ENCODE measurements at regions not wholly inside any gene's neighbourhood (a gene's known extent, or its start where the extent isn't known, plus 50 kb on each side); places are given as distances from the start of the nearest gene placed in this dataset.
"Not testable (repeated sequence)": the region's sequence is repeated elsewhere in the genome, so short reads cannot be mapped to it uniquely, and the experiment has no call there.

DNA sequence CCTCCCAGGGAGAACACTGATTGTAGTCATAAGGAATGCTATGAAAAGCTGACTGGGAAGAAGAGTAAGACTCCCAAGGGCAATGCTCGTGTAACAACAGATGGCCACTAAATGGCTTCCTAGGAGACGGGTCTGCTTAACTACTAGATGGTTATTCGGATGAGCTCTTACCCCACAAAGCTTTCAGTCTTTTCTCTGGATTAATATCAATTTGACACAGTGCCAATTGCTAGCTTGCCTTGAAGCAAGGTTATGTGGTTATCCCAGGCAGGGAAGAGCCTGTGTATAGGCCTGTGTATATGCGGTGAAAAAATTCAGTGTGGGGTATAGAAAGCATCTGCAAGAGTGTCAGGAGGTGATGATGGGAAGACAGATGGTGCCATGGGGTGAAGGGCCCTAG lies 86.4 kb upstream of the NOX3 start:
- peak; percentile 9 for DNase-seq

DNA sequence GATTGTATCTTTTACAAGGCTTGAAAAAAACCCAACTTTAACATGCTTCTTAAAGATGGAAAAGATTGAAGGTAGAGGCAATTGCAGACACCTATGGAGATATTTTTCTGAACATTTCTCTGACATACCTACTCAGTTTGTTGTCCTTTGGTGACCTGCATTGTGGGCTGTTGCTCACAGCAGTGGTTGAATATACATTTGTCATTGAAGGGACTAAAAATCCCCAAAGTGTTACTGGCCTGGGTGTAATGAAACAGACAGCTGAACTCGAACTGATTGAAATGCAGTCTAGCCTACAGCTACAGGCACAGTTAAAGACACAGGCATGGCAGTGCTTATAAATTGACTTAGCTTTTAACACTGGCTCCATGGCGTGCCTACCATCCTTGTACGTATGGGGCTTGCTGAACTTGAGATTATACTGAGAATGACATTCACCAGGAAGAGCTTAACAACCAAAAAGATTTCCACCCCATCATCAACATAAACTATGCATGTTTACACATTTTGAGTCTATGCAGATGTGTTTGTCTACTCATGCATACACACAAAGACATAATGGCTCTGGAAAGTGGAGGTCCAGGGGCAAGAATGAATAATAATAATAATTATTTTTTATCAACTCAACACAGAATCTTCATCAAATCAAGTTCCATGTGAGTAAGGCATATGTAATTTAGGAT lies 83.2 kb upstream of the NOX3 start:
- no peak for DNase-seq

DNA sequence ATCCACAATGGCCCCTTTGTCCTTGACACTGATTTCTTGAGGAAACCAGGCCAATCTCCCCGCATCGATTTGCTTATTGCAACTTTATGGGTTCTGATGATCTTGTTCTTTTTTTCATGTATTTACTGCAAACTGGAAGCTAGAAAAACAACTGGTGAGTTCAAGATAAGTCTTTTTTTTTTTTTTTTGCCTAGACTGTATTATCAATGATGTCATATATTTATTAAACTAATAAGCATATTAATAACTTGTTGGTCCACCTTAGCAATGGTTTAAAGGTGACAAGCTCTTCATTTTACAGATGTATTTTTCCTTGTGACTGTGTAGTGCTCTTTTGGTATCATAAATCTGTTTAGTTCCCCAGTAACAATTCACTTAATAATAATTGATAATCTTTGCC lies 79.0 kb upstream of the NOX3 start:
- DNase-seq = no peak

DNA sequence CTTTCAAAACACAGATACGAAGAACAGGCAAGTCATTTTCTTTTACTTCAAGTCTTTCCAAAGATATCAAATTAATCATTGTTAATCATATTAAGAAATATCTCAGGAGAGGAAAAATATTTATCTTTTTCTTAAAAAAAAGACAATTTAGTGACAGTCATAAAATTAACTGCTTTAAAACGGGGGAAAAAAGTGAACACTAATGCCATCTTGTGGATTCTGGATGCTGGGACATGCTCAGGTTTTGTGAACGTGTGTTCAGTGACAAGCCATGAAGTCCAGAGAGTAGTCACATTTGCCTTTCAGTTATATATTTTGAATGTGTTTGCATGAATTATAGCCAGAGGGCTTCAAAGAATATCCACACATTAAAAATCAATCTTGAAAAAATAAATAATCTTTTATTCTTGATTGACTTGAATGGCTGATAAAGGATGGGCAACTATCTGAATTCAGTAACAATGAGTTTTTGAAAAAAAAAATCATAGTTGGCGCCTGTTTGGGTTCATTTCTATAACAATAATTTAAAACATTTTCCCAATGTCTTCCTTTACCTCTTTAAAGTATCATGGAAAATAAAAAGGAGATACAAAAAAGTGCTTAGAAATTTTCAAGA lies 74.7 kb upstream of the NOX3 start:
- DNase-seq = no peak

DNA sequence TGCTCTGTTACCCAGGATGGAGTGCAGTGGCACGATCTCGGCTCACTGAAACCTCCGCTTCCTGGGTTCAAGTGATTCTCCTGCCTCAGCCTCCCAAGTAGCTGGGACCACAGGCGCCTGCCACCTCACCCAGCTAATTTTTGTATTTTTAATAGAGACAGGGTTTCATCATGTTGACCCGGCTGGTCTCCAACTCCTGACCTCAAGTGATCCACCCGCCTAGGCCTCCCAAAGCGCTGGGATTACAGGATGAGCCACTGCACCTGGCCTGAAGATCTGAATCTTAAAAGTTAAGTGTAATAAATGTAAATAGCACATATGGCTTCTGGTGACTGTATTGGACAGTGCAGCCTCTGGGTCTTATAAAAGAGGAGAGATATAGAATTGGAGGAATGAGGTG lies 74.2 kb upstream of the NOX3 start:
- not testable (repeated sequence) for DNase-seq

DNA sequence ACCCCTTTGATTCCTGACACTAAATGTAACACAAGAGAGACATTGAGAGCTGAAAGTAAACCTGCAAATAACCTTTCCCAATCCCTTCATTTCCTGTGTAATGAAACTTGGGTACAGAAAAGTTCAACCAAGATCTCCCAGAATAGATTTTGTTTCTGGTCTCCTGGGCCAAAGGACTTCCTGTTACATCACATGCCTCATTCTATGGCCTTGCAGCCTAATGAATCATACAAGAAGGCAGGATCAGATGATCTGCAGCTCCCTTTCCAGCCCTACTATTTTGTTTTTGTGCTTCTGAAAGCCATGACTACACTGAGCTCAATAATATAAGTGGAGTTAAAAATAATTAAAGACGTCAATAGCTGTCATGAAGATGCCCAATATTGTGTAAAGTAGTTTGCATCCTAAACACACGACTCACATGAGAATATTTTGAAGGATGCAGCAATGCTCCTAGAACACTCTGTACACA lies 73.4 kb upstream of the NOX3 start:
- no peak for DNase-seq

DNA sequence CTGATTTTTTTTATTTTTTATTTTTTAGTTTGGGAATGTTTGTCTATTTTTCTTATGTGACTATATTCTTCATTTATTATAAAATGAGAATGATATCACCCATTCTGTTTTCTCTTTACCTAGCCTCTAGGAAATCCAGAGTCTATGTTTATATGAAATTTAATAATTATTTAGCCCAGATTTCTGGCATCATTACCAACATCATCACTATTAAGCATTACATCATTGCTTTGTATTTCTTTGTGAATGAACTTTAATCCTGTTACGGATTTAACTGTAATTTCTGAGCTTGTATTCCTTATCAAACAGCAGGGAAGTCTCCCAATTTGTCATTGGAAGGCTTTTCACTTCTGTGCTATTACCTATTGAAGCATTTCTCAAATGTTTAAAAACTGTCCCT lies 72.7 kb upstream of the NOX3 start:
- no peak for DNase-seq

DNA sequence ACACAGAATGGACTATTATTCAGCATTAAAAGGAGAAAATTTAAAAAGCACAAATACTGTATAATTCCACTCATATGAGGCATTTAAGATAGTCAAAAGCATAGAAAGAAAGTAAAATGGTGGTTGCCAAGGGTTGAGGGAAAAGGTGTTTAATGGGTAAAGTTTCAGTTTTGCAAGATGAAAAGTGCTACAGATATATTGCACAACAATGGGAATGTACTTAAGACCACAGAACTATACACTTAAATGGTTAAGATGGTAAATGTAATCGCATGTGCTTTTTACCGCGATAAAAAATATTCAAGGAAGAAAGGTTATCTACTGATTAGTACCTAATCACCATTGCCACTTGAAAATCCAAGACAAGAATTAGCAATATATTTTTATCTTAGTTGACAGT lies 71.8 kb upstream of the NOX3 start:
- DNase-seq = no peak

DNA sequence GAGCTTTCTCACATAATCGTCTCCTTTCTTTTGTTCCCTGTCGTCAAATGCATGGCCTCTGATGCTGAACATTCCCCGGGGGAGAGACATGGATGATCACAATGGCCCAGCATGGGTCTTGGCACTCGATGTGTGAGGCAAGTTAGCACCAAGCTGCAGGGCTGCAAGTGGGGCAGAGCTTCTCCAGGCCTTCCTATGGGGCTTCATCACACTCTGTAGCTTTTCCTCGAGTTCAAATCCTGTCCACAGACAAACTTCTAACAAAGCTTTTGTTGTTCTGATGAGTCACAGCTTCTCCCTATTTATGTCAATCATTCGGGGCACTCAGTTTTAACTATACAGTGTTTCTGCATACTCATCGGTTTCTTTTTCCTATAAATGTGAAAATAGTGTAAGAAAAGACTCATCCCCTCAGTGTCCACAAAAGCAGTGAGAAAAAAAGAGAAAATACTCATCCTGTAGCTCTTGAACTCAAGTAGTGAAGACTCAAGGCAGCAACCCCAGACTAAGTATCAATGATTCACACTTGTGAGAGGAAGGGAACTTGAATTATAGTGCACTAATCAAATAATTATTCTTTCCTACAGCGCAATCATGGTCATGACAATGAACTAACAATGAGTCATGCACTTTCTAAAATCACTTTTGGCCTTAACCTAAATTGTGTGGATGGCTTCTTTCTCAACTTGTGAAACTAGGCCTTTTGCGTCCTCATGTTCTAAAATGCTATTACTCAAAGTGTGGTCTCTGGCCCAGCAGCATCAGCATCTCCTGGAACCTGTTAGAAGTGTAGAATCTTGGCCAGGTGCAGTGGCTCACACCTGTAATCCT lies 68.4 kb upstream of the NOX3 start:
- DNase-seq = no peak

DNA sequence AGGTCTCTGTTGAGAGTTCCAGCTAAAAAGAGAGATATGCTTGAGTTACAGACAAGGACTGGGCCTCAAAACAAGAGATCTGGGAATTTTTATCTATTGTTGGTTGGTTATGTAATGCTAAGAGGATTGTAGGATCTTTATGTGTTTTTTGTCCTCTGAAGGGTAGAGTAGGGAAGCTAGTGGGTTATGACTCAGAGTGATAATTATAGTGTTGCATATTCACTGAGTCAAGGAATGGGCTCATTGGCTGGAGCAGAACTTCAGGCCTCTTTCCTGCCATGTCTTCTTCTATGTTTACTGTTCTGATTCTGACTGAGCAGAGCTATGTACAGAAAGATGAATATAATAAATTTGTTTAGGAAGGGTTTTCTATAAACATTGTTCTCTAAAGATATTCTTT lies 66.1 kb upstream of the NOX3 start:
- no peak for DNase-seq

DNA sequence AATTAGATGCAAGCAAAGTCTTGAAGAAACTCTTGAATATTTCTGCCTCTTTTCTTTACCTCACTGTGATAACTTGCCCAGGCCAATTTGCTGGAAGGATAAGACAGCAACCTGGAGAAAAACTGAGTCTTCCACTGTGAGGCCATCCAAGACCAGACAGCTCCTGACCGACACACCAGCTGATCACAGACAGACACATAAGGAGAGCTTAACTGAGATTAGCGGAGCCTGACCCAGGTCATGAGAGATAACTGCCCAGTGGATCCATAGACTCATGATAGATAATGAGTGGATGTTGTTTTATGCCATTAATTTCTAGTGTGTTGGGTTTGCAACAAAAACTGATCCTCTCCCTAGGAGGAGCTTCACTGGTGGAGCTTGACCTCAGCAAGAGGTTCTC lies 64.4 kb upstream of the NOX3 start:
- DNase-seq = no peak

DNA sequence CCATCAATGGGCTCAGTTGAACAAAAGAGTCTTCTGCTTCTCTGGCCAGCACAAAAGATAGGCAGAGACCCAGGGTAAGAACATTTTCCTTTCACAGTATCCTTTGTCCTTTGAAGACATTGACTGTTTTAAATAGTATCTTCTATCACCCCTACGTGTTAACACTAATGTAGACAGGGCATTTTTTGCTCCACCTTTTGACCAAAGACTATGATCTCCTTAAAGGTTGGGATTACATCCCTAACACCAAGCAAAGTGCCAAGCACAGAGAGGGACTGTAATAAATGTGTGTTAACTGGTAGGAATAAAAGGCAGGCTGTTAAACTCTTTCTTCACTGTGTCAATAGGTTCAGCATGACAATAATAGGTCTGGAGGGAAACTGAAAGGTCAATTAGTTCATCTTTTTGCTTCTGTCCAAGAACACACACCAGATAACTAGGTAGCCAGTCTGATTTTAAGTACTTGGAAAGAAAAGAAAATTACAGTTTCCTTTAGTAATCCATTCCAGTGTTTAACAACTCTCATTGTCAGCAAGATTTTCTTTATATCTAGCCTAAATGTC lies 63.6 kb upstream of the NOX3 start:
- DNase-seq = no peak

DNA sequence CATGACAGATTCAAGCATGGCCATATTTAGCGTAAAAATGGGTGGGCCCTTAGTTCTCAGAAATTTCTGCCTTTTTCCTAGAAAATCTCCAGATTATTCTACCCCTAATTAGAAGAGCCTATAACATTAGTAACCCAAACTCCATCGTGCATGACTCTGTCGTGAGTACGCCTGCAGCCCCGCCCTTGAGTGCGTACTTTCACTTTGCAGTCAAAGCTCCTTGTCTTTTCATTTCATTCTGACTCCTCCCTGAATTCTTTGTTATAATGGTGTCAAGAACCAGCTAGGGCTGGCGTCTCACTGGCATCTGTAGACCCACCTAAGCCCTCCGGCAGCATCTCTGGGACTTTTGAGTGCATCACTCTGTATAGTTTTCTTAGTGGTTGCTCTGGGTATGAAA lies 61.7 kb upstream of the NOX3 start:
- DNase-seq = no peak

DNA sequence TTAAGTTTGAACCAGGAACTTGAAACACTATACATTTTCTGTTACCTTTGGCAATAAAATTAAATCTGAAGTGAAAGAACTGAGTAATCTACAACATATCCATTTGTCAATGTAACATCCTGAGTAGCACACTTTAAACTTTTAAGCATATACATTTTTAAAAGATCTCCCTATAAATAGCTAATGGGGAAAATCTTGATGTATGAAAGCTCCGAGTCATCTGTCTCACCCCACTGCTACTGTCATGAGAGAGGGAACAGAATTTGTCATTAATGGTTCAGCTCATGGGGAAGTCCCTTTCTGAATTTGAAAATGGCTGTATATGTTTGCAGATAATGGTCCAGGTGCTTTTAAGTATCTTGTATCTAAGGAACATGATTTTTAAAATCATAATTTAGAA lies 55.2 kb upstream of the NOX3 start:
- DNase-seq = no peak

DNA sequence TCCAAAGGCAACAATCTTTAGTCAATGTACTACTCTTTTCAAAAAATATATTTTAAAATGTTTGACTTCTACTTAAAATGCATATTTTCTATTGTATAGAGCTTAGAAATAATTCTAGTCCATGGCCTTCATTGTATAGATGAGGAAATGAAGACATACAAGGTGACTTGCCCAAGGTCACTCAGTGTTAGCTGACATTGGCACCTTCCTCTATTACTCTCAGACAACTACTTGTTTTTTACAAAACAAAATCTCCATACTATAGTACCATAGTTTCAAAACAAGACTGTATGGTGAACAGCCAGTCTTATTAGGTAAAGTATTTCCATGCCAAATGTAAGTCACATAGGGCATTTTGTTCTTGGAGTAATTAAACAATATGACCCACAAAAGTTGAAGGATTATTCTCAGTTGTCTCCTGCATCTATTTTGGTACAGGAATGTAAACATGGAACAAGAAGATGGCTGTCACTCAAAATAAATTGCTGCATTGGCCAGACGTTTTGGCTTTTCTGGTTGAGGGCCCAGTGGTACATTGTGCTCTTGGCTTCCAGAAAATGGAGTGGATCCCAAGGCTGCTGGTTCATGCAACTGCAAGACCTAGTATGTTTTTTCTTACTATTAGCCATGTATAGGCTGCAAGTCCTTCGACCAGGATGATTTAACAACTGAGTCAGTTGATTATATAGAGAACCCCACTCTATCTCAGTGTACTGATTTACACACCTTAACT lies 54.3 kb upstream of the NOX3 start:
- no peak for DNase-seq

DNA sequence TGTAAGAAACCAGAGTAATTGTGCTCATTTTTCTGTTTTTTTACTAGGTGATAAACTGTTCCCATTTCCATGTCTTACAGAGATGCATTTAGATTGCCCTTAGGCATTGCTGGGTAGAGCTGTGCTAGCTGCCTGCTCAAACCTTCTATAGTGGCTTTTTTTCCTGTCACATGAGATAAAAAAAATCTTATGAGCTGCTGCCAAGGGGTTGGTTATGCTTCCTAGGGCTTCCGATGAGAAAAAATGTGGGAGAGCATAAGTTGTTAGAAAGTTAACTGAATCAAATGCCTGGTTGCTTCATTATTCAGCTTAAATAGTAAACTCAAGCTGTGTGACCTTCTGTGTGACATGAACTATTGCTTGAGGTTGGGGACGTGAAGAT lies 50.0 kb upstream of the NOX3 start:
- no peak for DNase-seq
